ENCODE measurements at regions not wholly inside any gene's neighbourhood (a gene's known extent, or its start where the extent isn't known, plus 50 kb on each side); places are given as distances from the start of the nearest gene placed in this dataset.

DNA sequence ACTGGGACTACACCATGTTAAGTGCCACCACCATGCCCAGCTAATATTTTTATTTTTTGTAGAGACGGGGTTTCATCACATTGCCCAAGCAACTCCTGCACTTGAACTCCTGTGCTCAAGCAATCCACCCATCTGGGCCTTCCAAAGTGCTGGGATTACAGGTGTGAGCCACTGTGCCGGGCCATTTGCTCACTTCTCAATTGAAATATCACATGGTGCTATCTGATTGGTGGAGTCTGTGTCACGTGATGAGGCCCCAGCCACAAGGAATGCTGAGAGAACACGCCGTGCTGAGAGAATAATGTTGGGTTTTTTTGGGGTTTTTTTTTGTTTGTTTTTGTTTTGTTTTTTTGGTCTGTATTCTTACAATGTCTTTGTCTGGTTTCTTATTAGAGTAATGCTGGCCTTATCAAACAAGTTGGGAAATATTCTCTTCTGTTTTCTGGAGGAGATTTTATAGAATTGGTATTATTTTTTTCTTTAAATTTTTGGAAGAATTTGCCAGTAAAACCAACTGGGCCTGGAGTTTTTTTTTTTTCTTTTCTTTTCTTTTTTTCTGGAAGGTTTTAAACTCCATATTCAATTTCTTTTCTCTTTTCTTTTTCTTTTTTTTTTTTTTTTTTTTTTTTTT is 183.2 kb upstream of the KCNG1 start:
- TF ChIP-seq, protein P1, sequence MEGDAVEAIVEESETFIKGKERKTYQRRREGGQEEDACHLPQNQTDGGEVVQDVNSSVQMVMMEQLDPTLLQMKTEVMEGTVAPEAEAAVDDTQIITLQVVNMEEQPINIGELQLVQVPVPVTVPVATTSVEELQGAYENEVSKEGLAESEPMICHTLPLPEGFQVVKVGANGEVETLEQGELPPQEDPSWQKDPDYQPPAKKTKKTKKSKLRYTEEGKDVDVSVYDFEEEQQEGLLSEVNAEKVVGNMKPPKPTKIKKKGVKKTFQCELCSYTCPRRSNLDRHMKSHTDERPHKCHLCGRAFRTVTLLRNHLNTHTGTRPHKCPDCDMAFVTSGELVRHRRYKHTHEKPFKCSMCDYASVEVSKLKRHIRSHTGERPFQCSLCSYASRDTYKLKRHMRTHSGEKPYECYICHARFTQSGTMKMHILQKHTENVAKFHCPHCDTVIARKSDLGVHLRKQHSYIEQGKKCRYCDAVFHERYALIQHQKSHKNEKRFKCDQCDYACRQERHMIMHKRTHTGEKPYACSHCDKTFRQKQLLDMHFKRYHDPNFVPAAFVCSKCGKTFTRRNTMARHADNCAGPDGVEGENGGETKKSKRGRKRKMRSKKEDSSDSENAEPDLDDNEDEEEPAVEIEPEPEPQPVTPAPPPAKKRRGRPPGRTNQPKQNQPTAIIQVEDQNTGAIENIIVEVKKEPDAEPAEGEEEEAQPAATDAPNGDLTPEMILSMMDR (IDR thresholded peaks at IDR 0.05): no peak
- TF ChIP-seq POLR2A (IDR thresholded peaks at IDR 0.05): no peak
- intact Hi-C loops (cut with DNase I; ENCODE audit: low total_unique reads): no loop called here
- peak in 1 of 2 donors; percentile 42 for DNase-seq (ENCODE audit: low spot score in 2 of 2)
- WGBS, 2 donors: 83 to 84% methylated on average over 5 of the region's 5 CpGs
- no peak overlapping the region for H3K4me3 ChIP-seq (ENCODE audit: low read depth, poor library complexity, severe bottlenecking)

DNA sequence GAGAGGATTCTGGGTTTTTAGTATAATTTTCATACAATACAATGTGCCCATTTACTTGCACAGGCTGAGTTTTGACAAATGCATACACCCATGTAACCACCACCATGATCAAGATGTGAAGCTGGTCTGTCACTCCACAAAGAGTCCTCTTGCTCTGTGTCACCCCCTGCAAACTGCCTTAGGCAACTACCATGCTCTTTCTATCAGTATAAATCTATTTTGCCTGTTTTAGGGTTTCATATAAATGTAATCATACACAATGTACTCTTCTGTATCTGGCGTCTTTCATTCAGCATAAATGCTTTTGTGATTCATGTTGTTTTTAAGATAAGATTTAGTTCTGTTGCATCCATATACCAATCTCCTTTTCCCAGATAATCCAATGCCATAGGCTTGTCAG is 181.9 kb upstream of the KCNG1 start:
- no peak for DNase-seq (ENCODE audit: low spot score in 2 of 2)
- no peak overlapping the region for H3K4me3 ChIP-seq (ENCODE audit: low read depth, poor library complexity, severe bottlenecking)
- intact Hi-C loops (cut with DNase I; ENCODE audit: low total_unique reads): no loop called here
- no peak for TF ChIP-seq POLR2A (IDR thresholded peaks at IDR 0.05)
- TF ChIP-seq, protein P1 (IDR thresholded peaks at IDR 0.05): no peak
- 59 to 65% methylated on average over 1 of the region's 1 CpG for WGBS, 2 donors

DNA sequence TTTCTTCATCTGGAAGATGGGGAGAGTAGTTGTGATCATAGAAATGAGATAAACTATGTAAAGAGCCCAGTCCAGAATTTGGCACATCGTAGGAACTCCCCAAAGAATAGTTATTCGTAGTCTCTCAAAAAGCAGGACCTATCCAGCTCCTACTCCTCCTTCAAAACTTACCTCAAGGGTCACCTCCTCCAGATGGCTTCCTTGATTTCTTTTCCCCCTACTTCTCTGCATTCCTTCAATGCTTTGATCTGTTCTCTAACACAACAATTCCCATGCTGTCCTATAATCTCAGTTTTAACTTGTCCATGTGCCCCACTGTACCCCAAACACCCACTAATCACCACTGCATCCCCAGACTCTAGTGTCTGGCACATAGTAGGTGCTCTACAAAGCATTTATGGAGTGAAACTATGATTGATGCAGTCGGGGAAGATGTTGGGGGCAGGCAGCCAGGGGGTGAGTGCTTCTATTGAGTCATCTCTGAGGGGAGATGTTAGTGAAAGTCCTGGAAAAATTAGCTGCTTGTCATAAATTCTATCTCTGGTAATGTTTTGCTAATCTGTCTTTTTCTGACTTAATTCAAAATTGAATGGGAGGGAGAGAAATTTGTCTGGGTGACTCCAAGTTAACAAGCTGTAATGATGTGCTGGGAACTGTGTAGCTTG is 181.3 kb upstream of the KCNG1 start:
- H3K4me3 ChIP-seq (ENCODE audit: low read depth, poor library complexity, severe bottlenecking): no peak overlapping the region
- WGBS, 2 donors: 58 to 67% methylated on average over 3 of the region's 3 CpGs
- no peak for TF ChIP-seq POLR2A (IDR thresholded peaks at IDR 0.05)
- TF ChIP-seq, protein P1 (IDR thresholded peaks at IDR 0.05): no peak
- DNase-seq (ENCODE audit: low spot score in 2 of 2): no peak
- intact Hi-C loops (cut with DNase I; ENCODE audit: low total_unique reads): no loop called here

DNA sequence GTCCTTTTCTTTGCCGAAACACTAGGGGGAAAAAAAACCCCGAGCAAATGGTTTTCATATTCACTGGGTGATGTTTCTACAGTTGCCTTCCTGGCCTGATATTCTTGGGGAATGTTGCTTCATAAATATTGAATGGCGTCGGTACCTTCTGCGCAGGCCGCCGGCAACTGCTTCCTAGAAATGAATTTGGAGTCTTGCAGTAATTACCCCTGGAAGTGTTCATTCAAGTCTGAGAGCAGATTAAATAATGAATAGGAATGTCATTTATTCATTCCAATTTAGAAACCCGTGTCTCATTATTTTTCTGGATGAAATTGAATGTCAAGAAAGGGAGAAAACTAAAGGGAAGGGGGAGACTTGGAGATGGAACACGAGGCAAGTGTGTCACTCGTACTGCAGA is 179.4 kb upstream of the KCNG1 start:
- no peak overlapping the region for H3K4me3 ChIP-seq (ENCODE audit: low read depth, poor library complexity, severe bottlenecking)
- DNase-seq (ENCODE audit: low spot score in 2 of 2): no peak
- TF ChIP-seq POLR2A (IDR thresholded peaks at IDR 0.05): no peak
- TF ChIP-seq, protein P1 (IDR thresholded peaks at IDR 0.05): no peak
- intact Hi-C loops (cut with DNase I; ENCODE audit: low total_unique reads): no loop called here
- WGBS, 2 donors: 82 to 83% methylated on average over 10 of the region's 10 CpGs

DNA sequence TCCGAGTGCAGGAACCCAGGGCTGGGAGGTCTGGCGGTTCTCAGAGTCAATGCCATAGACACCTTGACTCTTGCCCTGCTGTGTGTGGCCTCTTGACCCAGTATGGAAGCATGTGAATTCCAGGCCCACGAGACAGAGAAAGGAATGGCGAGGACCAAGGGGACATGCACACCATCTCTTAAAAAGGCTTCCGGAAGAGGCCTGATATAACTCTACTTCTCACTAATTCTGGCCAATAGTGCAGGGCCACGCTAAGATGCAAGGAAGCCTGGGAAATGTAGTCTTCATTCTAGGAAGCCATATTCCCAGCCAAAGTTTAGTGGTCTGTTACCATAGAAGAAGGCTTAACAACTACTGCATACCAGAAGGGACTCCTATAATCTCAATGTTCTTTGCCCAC is 177.0 kb upstream of the KCNG1 start:
- peak in 1 of 2 donors; percentile 36 for DNase-seq (ENCODE audit: low spot score in 2 of 2)
- intact Hi-C loops (cut with DNase I; ENCODE audit: low total_unique reads): no loop called here
- H3K4me3 ChIP-seq (ENCODE audit: low read depth, poor library complexity, severe bottlenecking): no peak overlapping the region
- WGBS, 2 donors: 81 to 82% methylated on average over 6 of the region's 6 CpGs
- TF ChIP-seq, protein P1 (IDR thresholded peaks at IDR 0.05): no peak
- TF ChIP-seq POLR2A (IDR thresholded peaks at IDR 0.05): no peak

Data from lower leg skin (tissue), 4 donors.